Smooth muscle cell (in vitro differentiated cells): ENCODE measurements at regions not wholly inside any gene's neighbourhood (a gene's known extent, or its start where the extent isn't known, plus 50 kb on each side); places are given as distances from the start of the nearest gene placed in this dataset.

Experiments used
- DNase-seq: peaks from one replicate; lab custom pipeline; 2025; ENCODE audit not compliant: unreplicated experiment; lab: John Stamatoyannopoulos, UW
- H2AFZ ChIP-seq: fragments of 200-600 bp; sonication (generic); 2 replicates; pipeline ENCODE4 v1.6.0; 2016; ENCODE audit warnings: antibody characterized with exemption, low read depth, mild to moderate bottlenecking
- H3F3A ChIP-seq: fragments of 200-600 bp; sonication (generic); 2 replicates; pipeline ENCODE4 v1.6.0; 2017; ENCODE audit warnings: antibody characterized with exemption, low read depth
- H3K27ac ChIP-seq: fragments of 200-600 bp; sonication (generic); 2 replicates; pipeline ENCODE4 v1.5.1; 2016; ENCODE audit warnings: low read depth, mild to moderate bottlenecking
- H3K27me3 ChIP-seq: fragments of 200-600 bp; sonication (generic); 2 replicates; pipeline ENCODE4 v1.6.1; 2016; ENCODE audit warnings: low read depth, mild to moderate bottlenecking
- H3K36me3 ChIP-seq: fragments of 200-600 bp; sonication (generic); 2 replicates; pipeline ENCODE4 v1.5.1; 2016; ENCODE audit warnings: low read depth
- H3K4me1 ChIP-seq: fragments of 200-600 bp; sonication (generic); 2 replicates; pipeline ENCODE4 v1.5.1; 2016; ENCODE audit warnings: low read depth
- H3K4me2 ChIP-seq: fragments of 200-600 bp; sonication (generic); 2 replicates; pipeline ENCODE4 v1.6.0; 2016; ENCODE audit warnings: mild to moderate bottlenecking
- H3K4me3 ChIP-seq: fragments of 200-600 bp; sonication (generic); 2 replicates; pipeline ENCODE4 v1.5.1; 2016; ENCODE audit warnings: mild to moderate bottlenecking
- H3K79me2 ChIP-seq: fragments of 200-600 bp; sonication (generic); 2 replicates; pipeline ENCODE4 v1.6.0; 2016; ENCODE audit warnings: low read depth, mild to moderate bottlenecking
- H3K9ac ChIP-seq: fragments of 200-600 bp; sonication (generic); 2 replicates; pipeline ENCODE4 v1.6.0; 2016; ENCODE audit warnings: low read depth
- H3K9me3 ChIP-seq: fragments of 200-600 bp; sonication (generic); replicated peaks from 2 replicates; pipeline ENCODE4 v1.5.1; 2016; ENCODE audit warnings: low read depth
- H4K20me1 ChIP-seq: fragments of 200-600 bp; sonication (generic); 2 replicates; pipeline ENCODE4 v1.6.0; 2016; ENCODE audit warnings: low read depth
- CTCF ChIP-seq: fragments of 200-600 bp; sonication (generic); IDR thresholded peaks from 2 replicates; pipeline ENCODE4 v1.5.1; 2017; ENCODE audit warnings: borderline replicate concordance, mild to moderate bottlenecking, antibody characterized with exemption; ENCODE audit not compliant: insufficient read depth, poor library complexity, severe bottlenecking
- WGBS: methylation state at CpG from one replicate; pipeline ENCODE4 v1.1.7; 2016; ENCODE audit warnings: low lambda C conversion rate; 5-methylcytosine and 5-hydroxymethylcytosine counted together

- H2AFZ ChIP-seq: no peak overlapping the region
- H3K4me3 ChIP-seq: no peak overlapping the region
- H3K27ac ChIP-seq: no peak overlapping the region
- no peak for TF ChIP-seq CTCF
- no peak overlapping the region for H3K9ac ChIP-seq
- no peaks in the 10 kb centered on the region for H3K27me3 ChIP-seq
- no peaks in the 10 kb centered on the region for H3K4me1 ChIP-seq
- WGBS: 85% methylated on average over 5 of the region's 5 CpGs
- no peaks in the 10 kb centered on the region for H3K79me2 ChIP-seq
- H3K9me3 ChIP-seq: no peaks in the 10 kb centered on the region
- H3F3A ChIP-seq: no peaks in the 10 kb centered on the region
- H4K20me1 ChIP-seq: no peaks in the 10 kb centered on the region
- no peak for DNase-seq
- H3K36me3 ChIP-seq: no peaks in the 10 kb centered on the region
- no peak overlapping the region for H3K4me2 ChIP-seq
These were observed 976.7 kb upstream of the TMEM132C start for GRCh38 chr12:127290251-127290650.

GRCh38 chr12:127292736-127293135 is 974.2 kb upstream of the TMEM132C start:
- Histone ChIP-seq H3K4me1 (no peaks in the 10 kb centered on the region), H3K9me3 (no peaks in the 10 kb centered on the region), H3K79me2 (no peaks in the 10 kb centered on the region), H4K20me1 (no peaks in the 10 kb centered on the region), H3F3A (no peaks in the 10 kb centered on the region), H3K36me3 (no peaks in the 10 kb centered on the region), H3K27ac (no peak overlapping the region), H3K27me3 (no peaks in the 10 kb centered on the region), H2AFZ (no peak overlapping the region), H3K4me2 (no peak overlapping the region), H3K9ac (no peak overlapping the region), H3K4me3 (no peak overlapping the region)
- DNase-seq: no peak
- 87% methylated on average over 6 of the region's 6 CpGs for WGBS
- no peak for TF ChIP-seq CTCF

GRCh38 chr12:127293507-127294310 is 973.3 kb upstream of the TMEM132C start:
- H3F3A ChIP-seq: no peaks in the 10 kb centered on the region
- H4K20me1 ChIP-seq: no peaks in the 10 kb centered on the region
- no peak overlapping the region for H3K27ac ChIP-seq
- H2AFZ ChIP-seq: no peak overlapping the region
- H3K79me2 ChIP-seq: no peaks in the 10 kb centered on the region
- H3K4me1 ChIP-seq: no peaks in the 10 kb centered on the region
- TF ChIP-seq CTCF: peak; percentile 80
- DNase-seq: peak; percentile 3
- 62% methylated on average over 13 of the region's 13 CpGs for WGBS
- H3K4me2 ChIP-seq: no peak overlapping the region
- no peaks in the 10 kb centered on the region for H3K36me3 ChIP-seq
- no peak overlapping the region for H3K4me3 ChIP-seq
- H3K9ac ChIP-seq: no peak overlapping the region
- H3K27me3 ChIP-seq: no peaks in the 10 kb centered on the region
- H3K9me3 ChIP-seq: no peaks in the 10 kb centered on the region
